OCI-M2 (cell line): ENCODE measurements at regions not wholly inside any gene's neighbourhood (a gene's known extent, or its start where the extent isn't known, plus 50 kb on each side); places are given as distances from the start of the nearest gene placed in this dataset.

ENCODE experiments used
- DNase-seq: peaks from one replicate; lab custom pipeline; 2025; ENCODE audit not compliant: unreplicated experiment; lab: John Stamatoyannopoulos, UW

GRCh38 chr7:7048213-7048612 lies 134.1 kb upstream of the C1GALT1 start:
- no peak for DNase-seq

GRCh38 chr7:7051206-7051877 lies 131.0 kb upstream of the C1GALT1 start:
- no peak for DNase-seq

GRCh38 chr7:7054252-7054830 lies 128.0 kb upstream of the C1GALT1 start:
- DNase-seq, result no peak

GRCh38 chr7:7060828-7061599 lies 121.3 kb upstream of the C1GALT1 start:
- no peak for DNase-seq

- no peak for DNase-seq
These were observed 104.4 kb upstream of the C1GALT1 start for GRCh38 chr7:7077945-7078344.

GRCh38 chr7:7080802-7081201 lies 101.5 kb upstream of the C1GALT1 start:
- DNase-seq, result no peak

- DNase-seq, result no peak
These were observed 91.9 kb upstream of the C1GALT1 start for GRCh38 chr7:7090460-7090859.

- no peak for DNase-seq
These were observed 84.0 kb upstream of the C1GALT1 start for GRCh38 chr7:7098280-7098818.

GRCh38 chr7:7099584-7100014 lies 82.7 kb upstream of the C1GALT1 start:
- DNase-seq, result peak; percentile 43

GRCh38 chr7:7100432-7100849 lies 81.9 kb upstream of the C1GALT1 start:
- no peak for DNase-seq

- no peak for DNase-seq
These were observed 79.4 kb upstream of the C1GALT1 start for GRCh38 chr7:7102906-7103305.

GRCh38 chr7:7103343-7104313 lies 78.7 kb upstream of the C1GALT1 start:
- DNase-seq, result no peak

GRCh38 chr7:7104314-7104698 lies 78.0 kb upstream of the C1GALT1 start:
- peak; percentile 26 for DNase-seq

- no peak for DNase-seq
These were observed 77.4 kb upstream of the C1GALT1 start for GRCh38 chr7:7104971-7105370.

- no peak for DNase-seq
These were observed 76.4 kb upstream of the C1GALT1 start for GRCh38 chr7:7105800-7106582.

- no peak for DNase-seq
These were observed 73.4 kb upstream of the C1GALT1 start for GRCh38 chr7:7108931-7109330.

- no peak for DNase-seq
These were observed 72.4 kb upstream of the C1GALT1 start for GRCh38 chr7:7109934-7110333.

- no peak for DNase-seq
These were observed 71.6 kb upstream of the C1GALT1 start for GRCh38 chr7:7110706-7111105.

- DNase-seq, result no peak
These were observed 69.5 kb upstream of the C1GALT1 start for GRCh38 chr7:7112868-7113267.
